ENCODE measurements at regions not wholly inside any gene's neighbourhood (a gene's known extent, or its start where the extent isn't known, plus 50 kb on each side); places are given as distances from the start of the nearest gene placed in this dataset.

DNA sequence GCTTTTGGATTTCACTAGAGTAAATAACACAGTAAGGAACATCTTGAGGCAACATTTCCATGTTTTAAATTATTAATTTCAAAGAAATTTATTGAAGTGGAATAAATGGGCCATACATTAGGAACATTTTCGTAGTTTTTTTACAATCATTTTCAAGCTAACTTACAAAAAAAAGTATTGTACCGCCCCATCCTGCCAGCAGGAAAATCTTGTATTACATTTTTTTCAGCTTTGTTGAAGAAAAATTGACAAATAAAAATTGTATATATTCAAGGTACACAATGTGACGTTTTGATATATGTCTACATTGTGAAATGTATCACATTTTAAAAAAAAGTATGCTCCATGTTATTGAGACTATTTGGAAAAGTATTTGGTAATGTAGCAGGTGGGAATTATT is 1001.9 kb upstream of the NR2F2 start:
- TF ChIP-seq POLR2A (IDR thresholded peaks at IDR 0.05; ENCODE audit: low read depth, low read length) = no peak
- TF ChIP-seq SPI1 (IDR thresholded peaks at IDR 0.05; ENCODE audit: low read depth, low read length) = no peak

All from GM12891 (cell line).